ENCODE measurements at regions not wholly inside any gene's neighbourhood (a gene's known extent, or its start where the extent isn't known, plus 50 kb on each side); places are given as distances from the start of the nearest gene placed in this dataset.

DNA sequence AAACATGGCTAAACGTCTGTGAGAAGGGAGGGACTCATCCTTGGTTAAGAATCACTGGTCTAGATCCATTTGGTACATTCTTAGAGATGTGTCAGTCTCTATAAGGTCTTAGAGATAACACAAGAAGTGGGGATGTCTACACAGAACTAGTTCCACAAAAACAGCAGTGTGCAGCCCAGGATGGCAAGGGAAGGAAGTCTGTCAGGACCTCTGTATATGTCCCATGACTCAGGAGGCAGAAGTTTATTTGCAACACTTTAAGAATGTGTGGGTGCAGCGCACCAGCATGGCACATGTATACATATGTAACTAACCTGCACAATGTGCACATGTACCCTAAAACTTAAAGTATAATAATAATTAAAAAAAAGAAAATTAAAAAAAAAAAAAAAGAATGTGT, 548.5 kb upstream of the SOX9 start:
- TF ChIP-seq, protein P1, sequence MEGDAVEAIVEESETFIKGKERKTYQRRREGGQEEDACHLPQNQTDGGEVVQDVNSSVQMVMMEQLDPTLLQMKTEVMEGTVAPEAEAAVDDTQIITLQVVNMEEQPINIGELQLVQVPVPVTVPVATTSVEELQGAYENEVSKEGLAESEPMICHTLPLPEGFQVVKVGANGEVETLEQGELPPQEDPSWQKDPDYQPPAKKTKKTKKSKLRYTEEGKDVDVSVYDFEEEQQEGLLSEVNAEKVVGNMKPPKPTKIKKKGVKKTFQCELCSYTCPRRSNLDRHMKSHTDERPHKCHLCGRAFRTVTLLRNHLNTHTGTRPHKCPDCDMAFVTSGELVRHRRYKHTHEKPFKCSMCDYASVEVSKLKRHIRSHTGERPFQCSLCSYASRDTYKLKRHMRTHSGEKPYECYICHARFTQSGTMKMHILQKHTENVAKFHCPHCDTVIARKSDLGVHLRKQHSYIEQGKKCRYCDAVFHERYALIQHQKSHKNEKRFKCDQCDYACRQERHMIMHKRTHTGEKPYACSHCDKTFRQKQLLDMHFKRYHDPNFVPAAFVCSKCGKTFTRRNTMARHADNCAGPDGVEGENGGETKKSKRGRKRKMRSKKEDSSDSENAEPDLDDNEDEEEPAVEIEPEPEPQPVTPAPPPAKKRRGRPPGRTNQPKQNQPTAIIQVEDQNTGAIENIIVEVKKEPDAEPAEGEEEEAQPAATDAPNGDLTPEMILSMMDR (IDR thresholded peaks at IDR 0.05), result no peak
- no peak for TF ChIP-seq POLR2A (IDR thresholded peaks at IDR 0.05; ENCODE audit: low read depth)
- no peak for TF ChIP-seq EP300 (IDR thresholded peaks at IDR 0.05)
